Neuron (in vitro differentiated cells): ENCODE measurements at regions not wholly inside any gene's neighbourhood (a gene's known extent, or its start where the extent isn't known, plus 50 kb on each side); places are given as distances from the start of the nearest gene placed in this dataset.

Experiments
- H2AFZ ChIP-seq: one replicate; pipeline ENCODE4 v1.6.1; 2013; ENCODE audit warnings: low read depth, mild to moderate bottlenecking, inconsistent platforms, low read length, moderate library complexity
- H3K27me3 ChIP-seq: one replicate; pipeline ENCODE4 v1.6.1; 2013; ENCODE audit warnings: low read length; ENCODE audit not compliant: insufficient read depth
- H3K36me3 ChIP-seq: one replicate; pipeline ENCODE4 v1.6.1; 2013; ENCODE audit warnings: low read length; ENCODE audit not compliant: insufficient read depth
- H3K4me1 ChIP-seq: one replicate; pipeline ENCODE4 v1.6.1; 2013; ENCODE audit warnings: low read length; ENCODE audit not compliant: insufficient read depth
- H3K4me3 ChIP-seq: 2 replicates; pipeline ENCODE4 v1.5.1; 2013; ENCODE audit warnings: mild to moderate bottlenecking, low read length, moderate library complexity
- H3K9me3 ChIP-seq: one replicate; pipeline ENCODE4 v1.6.1; 2013; ENCODE audit warnings: low read length

DNA sequence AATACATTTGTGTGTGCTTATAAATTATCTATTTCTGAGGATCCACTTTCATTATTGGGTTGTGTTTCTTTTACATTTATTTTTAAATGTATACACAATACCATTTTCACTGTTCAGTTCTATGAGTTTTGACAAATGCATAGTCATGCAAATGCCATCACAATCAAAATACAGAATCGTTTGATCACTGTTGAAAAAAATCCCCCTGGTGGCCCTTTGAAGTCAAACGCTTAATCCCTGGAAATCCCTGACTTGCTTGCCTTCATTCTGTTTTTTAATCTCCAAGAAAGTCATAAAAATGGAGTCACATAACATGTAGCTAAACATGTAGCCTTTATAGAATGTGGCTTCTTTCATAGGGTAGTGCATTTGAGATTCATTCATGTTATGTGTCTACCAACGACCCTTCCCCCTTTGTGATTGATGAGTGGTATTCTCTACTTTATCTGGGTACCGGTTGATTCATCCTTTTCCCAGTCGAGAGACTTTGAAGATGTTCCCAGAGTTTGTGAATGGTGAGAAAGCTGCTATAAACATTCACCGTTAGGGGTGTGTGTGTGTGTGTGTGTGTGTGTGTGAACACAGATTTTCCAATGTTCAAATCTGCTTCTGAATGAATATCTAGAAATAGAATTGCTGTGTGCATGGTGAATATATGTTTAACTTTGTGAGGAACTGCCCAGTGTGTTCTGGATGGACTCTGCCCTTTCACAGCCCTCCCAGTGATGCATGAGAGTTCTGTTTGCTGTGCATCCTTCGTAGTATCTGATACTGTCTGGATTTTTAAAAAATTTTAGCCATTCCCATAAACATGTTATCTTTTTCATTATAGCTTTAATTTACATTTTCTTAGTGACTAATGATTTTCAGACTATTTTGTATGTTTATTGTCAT, 173.6 kb downstream of the GALR1 start:
- Histone ChIP-seq H3K4me3 (peak overlapping the region; percentile 4), H2AFZ (no peak overlapping the region), H3K9me3 (no peaks in the 10 kb centered on the region), H3K4me1 (no peaks in the 10 kb centered on the region), H3K36me3 (no peaks in the 10 kb centered on the region), H3K27me3 (no peaks in the 10 kb centered on the region)

DNA sequence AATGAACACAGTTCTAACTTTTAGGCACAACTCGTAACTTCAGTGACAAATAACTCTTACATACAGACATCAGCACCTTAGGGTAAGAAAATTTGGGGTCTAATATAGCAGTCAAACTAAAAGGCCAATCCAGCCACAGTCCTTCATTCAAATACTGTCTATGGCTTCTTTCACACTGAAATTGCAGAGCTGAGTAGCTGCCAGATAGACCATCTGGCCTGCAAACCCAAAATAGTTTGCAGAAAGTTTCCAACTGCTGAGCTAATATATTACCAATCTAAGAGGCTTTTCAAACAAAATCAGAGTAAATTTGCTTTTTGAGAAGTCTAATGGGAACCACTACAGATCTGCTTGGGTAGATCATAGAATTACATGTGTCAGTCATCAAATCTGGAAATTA, 183.4 kb downstream of the GALR1 start:
- Histone ChIP-seq H3K4me3 (no peak overlapping the region), H2AFZ (no peak overlapping the region), H3K27me3 (no peaks in the 10 kb centered on the region)

DNA sequence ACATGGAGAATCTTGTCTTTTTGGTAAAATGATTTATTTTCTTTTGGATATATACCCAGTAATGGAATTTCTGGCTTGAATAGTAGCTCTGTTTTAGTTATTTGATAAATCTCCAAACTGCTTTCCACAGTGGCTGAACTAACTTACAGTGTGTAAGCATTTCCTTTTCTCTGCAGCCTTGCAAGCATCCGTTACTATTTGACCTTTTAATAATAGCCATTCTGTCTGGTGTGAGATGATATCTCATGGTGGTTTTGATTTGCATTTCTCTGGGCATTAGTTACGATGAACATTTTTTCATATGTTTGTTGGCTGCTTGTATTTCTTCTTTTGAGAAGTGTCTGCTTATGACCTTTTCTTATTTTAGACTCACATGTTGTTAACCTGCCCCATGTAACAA, 190.2 kb downstream of the GALR1 start:
- no peaks in the 10 kb centered on the region for H3K36me3 ChIP-seq
- no peaks in the 10 kb centered on the region for H3K9me3 ChIP-seq
- no peak overlapping the region for H2AFZ ChIP-seq
- H3K4me1 ChIP-seq: no peaks in the 10 kb centered on the region
- H3K27me3 ChIP-seq: no peaks in the 10 kb centered on the region
- H3K4me3 ChIP-seq: no peak overlapping the region

More for the DNA sequence above, 183.4 kb downstream of the GALR1 start:
- Histone ChIP-seq H3K36me3 (no peaks in the 10 kb centered on the region), H3K9me3 (no peaks in the 10 kb centered on the region), H3K4me1 (no peaks in the 10 kb centered on the region)

DNA sequence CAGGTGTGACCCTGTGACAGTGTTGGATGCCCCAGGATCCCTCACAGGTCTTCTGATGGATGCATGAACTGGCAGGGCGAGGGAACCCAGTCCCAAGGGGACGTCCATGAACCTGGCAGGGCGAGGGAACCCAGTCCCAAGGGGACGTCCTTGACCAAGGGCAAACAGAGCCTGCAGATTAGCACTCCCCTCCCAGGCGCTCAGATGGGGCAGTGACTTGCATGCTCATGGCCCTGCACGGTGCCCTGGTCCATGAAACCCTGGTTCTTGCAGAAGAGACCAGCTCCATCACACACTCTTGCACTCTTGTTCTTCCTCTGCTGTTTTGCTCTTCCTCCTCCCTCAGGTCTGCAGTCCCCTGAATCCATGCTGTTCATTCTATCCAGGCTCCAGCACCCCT, 192.7 kb downstream of the GALR1 start:
- Histone ChIP-seq H3K36me3 (no peaks in the 10 kb centered on the region), H3K4me1 (no peaks in the 10 kb centered on the region), H3K9me3 (no peaks in the 10 kb centered on the region), H3K27me3 (no peaks in the 10 kb centered on the region), H3K4me3 (no peak overlapping the region), H2AFZ (no peak overlapping the region)

DNA sequence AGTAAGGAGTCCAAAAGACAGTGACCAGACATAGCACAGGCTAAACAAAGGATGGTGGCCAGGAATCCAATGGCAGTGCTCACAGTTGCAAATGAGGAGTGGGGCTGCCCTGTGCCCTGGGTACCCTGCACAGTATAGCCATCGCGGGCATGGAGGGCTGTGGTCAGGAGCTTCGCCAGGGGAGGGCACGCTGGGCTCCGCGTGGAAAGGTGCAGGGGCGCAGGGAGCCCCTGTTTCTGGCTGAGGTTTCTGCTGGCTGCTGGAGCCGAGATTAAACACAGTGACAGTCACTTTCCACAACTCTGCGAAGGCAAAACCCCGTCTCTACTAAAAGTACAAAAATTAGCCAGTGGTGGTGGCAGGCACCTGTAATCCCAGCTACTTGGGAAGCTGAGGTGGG, 194.7 kb downstream of the GALR1 start:
- Histone ChIP-seq H3K9me3 (no peaks in the 10 kb centered on the region), H3K4me1 (no peaks in the 10 kb centered on the region), H3K27me3 (no peaks in the 10 kb centered on the region), H3K36me3 (no peaks in the 10 kb centered on the region), H3K4me3 (no peak overlapping the region), H2AFZ (no peak overlapping the region)

DNA sequence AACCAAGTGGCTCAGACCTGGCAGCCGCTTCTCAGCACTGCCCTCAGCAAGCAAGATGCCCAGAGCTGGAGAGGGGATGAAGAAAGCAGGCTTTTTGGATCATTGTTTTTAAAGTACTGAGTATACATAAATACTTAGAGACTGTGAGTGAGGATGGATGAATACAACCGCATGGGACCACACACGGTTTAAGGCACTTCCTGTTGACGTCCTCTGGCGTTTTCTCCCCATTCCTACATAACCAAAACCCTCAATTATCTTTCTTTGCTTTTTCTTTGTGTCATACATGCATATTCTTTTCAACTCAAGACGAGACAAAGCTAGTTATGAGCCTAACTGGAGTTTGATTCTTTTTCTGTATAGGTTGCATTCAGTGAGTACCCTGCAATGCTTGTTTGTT, 198.4 kb downstream of the GALR1 start:
- no peaks in the 10 kb centered on the region for H3K4me1 ChIP-seq
- no peak overlapping the region for H3K4me3 ChIP-seq
- H3K27me3 ChIP-seq: no peaks in the 10 kb centered on the region
- no peaks in the 10 kb centered on the region for H3K9me3 ChIP-seq
- H3K36me3 ChIP-seq: no peaks in the 10 kb centered on the region
- no peak overlapping the region for H2AFZ ChIP-seq

DNA sequence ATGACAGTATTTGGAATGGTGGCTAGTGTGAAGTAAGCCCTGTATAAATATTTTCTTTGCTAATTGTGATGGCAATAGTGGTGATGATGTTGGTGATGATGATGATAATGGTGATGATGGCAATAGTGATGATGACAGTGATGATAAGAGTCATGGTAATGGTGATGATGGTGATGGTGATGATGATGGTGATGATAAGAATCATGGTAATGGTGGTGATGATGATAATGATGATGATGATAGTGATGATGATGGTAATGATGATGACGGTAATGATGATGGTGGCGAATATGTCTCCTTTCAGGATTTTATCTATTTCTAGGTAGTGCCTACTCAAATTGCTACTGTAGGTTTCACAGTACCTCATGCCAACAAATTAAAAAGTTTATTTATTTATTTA, 205.4 kb downstream of the GALR1 start:
- H3K4me3 ChIP-seq: no peak overlapping the region
- no peak overlapping the region for H2AFZ ChIP-seq
- H3K9me3 ChIP-seq: no peaks in the 10 kb centered on the region
- no peaks in the 10 kb centered on the region for H3K27me3 ChIP-seq
- no peaks in the 10 kb centered on the region for H3K4me1 ChIP-seq
- H3K36me3 ChIP-seq: no peaks in the 10 kb centered on the region

DNA sequence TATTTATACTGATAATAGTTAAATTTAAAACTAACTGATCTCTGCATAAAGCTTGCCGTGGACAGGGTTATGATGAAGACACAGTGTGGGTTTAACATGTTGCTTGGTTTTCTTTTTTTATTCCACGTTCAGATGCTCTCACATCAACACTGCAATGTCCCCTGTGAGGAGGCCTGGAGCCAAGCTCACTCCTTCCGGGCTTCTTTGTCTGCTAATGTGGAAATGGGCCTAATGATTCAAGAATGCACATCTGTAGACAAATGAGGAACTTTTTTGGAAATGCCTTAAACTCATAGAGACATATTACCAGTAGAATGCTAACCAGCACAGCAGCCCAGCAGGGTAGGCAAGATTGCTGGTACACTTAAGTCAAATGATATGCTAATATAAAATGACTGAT, 208.0 kb downstream of the GALR1 start:
- Histone ChIP-seq H2AFZ (no peak overlapping the region), H3K4me3 (no peak overlapping the region), H3K36me3 (no peaks in the 10 kb centered on the region), H3K4me1 (no peaks in the 10 kb centered on the region), H3K27me3 (no peaks in the 10 kb centered on the region), H3K9me3 (no peaks in the 10 kb centered on the region)

DNA sequence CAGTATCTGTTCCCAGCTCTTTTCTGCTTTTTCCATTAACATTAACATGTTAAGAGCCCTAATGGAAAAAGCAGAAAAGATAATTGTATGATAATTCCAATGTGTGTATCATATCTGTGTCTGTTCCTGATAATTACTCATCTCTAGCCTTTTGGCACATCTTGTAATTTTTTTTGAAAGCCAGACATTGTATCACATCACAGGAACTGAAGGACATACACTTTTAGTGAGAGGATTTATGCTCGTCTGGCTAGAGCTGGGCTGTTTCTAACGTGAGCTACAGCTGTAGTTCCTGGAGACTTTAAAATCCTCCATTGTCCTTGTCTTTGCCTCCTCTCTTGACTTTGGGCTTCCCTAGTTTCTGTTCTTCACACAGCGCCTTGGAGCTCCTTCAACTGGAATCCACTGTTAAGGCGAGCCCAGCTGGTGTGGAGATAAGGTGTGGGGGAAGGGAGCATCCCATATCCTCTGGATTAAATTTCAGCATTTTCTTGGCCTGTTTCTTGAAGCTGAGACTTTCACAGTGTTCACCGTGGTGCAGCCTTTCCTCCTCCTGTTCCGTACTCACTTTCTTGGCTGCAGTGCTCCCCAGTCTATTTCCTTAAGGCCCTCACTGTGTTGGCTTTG, 211.5 kb downstream of the GALR1 start:
- no peak overlapping the region for H2AFZ ChIP-seq
- no peaks in the 10 kb centered on the region for H3K9me3 ChIP-seq
- H3K36me3 ChIP-seq: no peaks in the 10 kb centered on the region
- H3K4me3 ChIP-seq: no peak overlapping the region
- H3K4me1 ChIP-seq: no peaks in the 10 kb centered on the region
- H3K27me3 ChIP-seq: no peaks in the 10 kb centered on the region

DNA sequence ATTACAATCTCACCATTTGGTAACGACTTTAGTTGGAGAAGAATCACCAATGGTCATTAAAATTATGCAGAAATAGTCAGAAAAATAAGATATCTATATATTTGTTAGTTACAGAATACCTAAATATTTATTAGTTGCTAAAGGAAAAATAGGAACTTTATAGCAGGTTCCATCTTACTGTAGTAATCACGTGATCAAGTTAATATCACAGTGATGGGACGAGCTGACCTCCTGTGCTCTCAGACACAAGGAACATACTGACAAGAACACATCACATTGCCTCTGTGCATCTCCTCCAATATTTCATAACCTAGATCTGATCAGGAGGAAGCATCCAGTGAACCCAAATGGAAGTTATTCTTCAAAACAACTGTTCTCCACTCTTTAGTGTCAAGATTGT, 215.3 kb downstream of the GALR1 start:
- H3K36me3 ChIP-seq: no peaks in the 10 kb centered on the region

DNA sequence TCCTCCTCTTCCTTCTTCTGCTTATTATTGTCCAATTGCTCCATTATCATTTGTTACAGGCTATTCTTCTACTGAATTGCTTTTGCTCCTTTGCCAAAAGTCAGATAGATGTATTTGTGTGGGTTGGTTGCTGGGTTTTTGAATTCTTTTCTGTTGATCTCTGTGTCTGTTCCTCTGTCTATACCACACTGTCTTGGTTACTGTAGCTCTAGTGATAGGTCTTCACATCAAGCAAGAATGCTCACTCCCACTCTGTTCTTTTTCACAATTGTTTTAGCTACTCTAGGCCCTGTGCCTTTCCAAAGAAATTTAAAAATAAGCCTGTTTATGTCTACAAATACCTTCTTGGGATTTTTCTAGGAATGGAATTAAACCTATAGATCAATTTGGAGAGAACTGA, 217.2 kb downstream of the GALR1 start:
- Histone ChIP-seq H3K36me3 (no peaks in the 10 kb centered on the region), H3K9me3 (no peaks in the 10 kb centered on the region), H3K27me3 (no peaks in the 10 kb centered on the region), H3K4me3 (no peak overlapping the region), H3K4me1 (no peaks in the 10 kb centered on the region), H2AFZ (no peak overlapping the region)

More for the DNA sequence above, 215.3 kb downstream of the GALR1 start:
- Histone ChIP-seq H3K4me3 (no peak overlapping the region), H3K9me3 (no peaks in the 10 kb centered on the region), H2AFZ (no peak overlapping the region), H3K4me1 (no peaks in the 10 kb centered on the region), H3K27me3 (no peaks in the 10 kb centered on the region)

DNA sequence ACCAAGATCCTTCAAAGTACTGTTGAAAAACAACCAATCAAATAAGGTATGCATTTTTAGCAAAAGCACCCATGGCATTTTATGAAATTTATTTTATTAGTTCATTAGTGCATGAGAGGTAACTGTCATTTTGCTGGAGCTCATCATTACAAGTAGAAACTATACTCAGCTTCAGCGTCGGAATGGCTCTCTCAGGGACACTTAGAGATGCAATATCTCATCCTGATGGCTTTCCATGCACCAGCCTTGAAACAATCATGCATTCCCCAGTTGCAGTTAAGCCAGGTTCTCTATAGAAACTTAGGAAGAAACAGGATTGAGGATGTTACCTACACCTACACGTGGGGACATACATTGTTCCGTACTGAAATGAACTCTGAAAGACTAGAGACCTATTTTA, 219.5 kb downstream of the GALR1 start:
- H3K4me1 ChIP-seq: no peaks in the 10 kb centered on the region
- H3K4me3 ChIP-seq: no peak overlapping the region
- no peaks in the 10 kb centered on the region for H3K9me3 ChIP-seq
- no peaks in the 10 kb centered on the region for H3K36me3 ChIP-seq
- no peaks in the 10 kb centered on the region for H3K27me3 ChIP-seq
- H2AFZ ChIP-seq: no peak overlapping the region

DNA sequence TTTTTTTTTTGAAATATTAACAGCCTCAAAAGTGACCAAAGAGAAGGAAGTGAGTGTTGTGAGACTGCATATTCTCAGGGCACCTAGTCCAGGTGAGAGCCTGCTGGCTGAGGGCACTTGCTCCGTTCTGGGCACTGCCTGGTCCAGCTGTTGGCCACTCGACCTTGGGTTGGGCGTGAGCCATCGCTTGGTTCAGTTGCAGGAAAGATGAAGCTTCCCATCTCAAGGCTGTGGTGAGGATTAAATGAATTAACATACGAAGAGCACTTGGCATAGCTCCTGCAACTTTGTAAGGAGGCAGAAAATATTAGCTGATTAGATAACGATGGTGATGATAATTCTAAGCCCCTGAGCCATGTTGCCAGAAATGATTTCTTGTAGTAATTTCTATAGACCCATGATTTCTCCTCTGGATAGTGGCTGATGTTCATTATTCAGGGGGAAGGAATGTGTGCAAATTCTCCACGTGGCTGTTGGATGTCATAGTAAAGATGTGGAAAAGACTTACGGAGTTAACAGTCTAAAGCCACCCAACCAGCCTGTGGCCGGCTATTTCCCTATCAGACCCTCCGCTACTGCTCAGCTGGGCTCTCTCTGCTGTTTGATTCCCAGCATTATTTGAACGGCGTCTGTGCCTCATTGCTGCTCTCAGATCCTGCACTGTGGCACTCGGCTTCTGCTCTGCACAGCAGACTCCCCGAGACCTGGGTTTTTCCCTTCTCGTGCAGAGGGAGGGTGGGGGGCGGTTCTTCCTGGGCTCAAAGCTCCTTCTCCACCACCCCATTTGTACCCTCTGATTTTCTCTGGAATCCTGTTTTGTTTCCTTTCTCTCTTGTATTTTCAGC, 221.1 kb downstream of the GALR1 start:
- no peaks in the 10 kb centered on the region for H3K9me3 ChIP-seq
- H3K27me3 ChIP-seq: no peaks in the 10 kb centered on the region
- H3K4me3 ChIP-seq: no peak overlapping the region
- H3K36me3 ChIP-seq: no peaks in the 10 kb centered on the region
- no peaks in the 10 kb centered on the region for H3K4me1 ChIP-seq
- no peak overlapping the region for H2AFZ ChIP-seq
